Thyroid gland (tissue), 4 donors: ENCODE measurements at regions not wholly inside any gene's neighbourhood (a gene's known extent, or its start where the extent isn't known, plus 50 kb on each side); places are given as distances from the start of the nearest gene placed in this dataset.

Source experiments
- DNase-seq, 2 donors: peaks; one replicate each; pipeline ENCODE4 v3.0.0-alpha.2; 2019
- H3K27ac ChIP-seq, 3 donors: fragments of 200-600 bp; sonication (generic); 1 replicate in 2 of 3; 2 replicates in 1 of 3; pipeline ENCODE4 v1.5.1; 2016 to 2019; ENCODE audit warnings: mild to moderate bottlenecking in 1 of 3, moderate library complexity in 1 of 3
- H3K27me3 ChIP-seq: fragments of 200-600 bp; sonication (generic); one replicate; pipeline ENCODE4 v1.5.1; 2019
- H3K36me3 ChIP-seq, 2 donors: fragments of 200-600 bp; sonication (generic); one replicate each; pipeline ENCODE4 v1.5.1; 2016 to 2019
- H3K4me1 ChIP-seq, 2 donors: fragments of 200-600 bp; sonication (generic); one replicate each; pipeline ENCODE4 v1.5.1; 2017 to 2019
- H3K4me3 ChIP-seq, 3 donors: fragments of 200-600 bp; sonication (generic); replicated peaks in 1 of 3; 1 replicate in 2 of 3; 2 replicates in 1 of 3; pipeline ENCODE4 v1.5.1; 2016; ENCODE audit warnings: mild to moderate bottlenecking in 1 of 3
- H3K9me3 ChIP-seq: fragments of 200-600 bp; sonication (generic); one replicate; pipeline ENCODE4 v1.5.1; 2017
- CTCF ChIP-seq, 6 experiments: fragments of 200-600 bp in 3 of 6; fragments of 450-650 bp in 3 of 6; sonication (generic) in 3 of 6; IDR thresholded peaks; one replicate each; pipeline ENCODE4 v1.5.1; 2016 to 2019; ENCODE audit warnings: antibody characterized with exemption in 6 of 6, mild to moderate bottlenecking in 2 of 6, inconsistent platforms in 1 of 6, moderate library complexity in 1 of 6
- POLR2A ChIP-seq, 2 donors: fragments of 450-650 bp; IDR thresholded peaks; one replicate each; pipeline ENCODE4 v1.6.1; 2017; ENCODE audit warnings: antibody characterized with exemption in 2 of 2, mild to moderate bottlenecking in 2 of 2, moderate library complexity in 1 of 2
- WGBS, 2 donors: methylation state at CpG; one replicate each; pipeline ENCODE4 v1.1.5; 2017; 5-methylcytosine and 5-hydroxymethylcytosine counted together
- intact Hi-C: fragments of 100-400 bp; cut with DNase I; formaldehyde crosslinking; loops from one replicate; pipeline ENCODE4 v1.15.1; 2023

- 89 to 91% methylated on average over 4 of the region's 4 CpGs for WGBS, 2 donors
- Histone ChIP-seq H3K36me3 (no peaks in the 10 kb centered on the region), H3K9me3 (no peaks in the 10 kb centered on the region), H3K27ac (no peak overlapping the region), H3K4me1 (no peaks in the 10 kb centered on the region), H3K4me3 (no peak overlapping the region), H3K27me3 (no peaks in the 10 kb centered on the region)
- intact Hi-C loops = loop anchor here (2.0 kb wide), 1 partner anchor 20 kb away; no protein-coding TSS in a partner anchor
- no peak for DNase-seq
- no peak for TF ChIP-seq POLR2A (IDR thresholded peaks at IDR 0.05)
Observed at GRCh38 chr9:119924736-119925135, 555.5 kb upstream of the BRINP1 start.

GRCh38 chr9:119917175-119917574, 547.9 kb upstream of the BRINP1 start:
- no peak for TF ChIP-seq CTCF (IDR thresholded peaks at IDR 0.05)
- TF ChIP-seq POLR2A (IDR thresholded peaks at IDR 0.05) = no peak
- H3K27ac ChIP-seq = no peak overlapping the region
- no peaks in the 10 kb centered on the region for H3K9me3 ChIP-seq
- intact Hi-C loops = no loop called here
- no peaks in the 10 kb centered on the region for H3K36me3 ChIP-seq
- H3K4me1 ChIP-seq = no peaks in the 10 kb centered on the region
- 94 to 96% methylated on average over 5 of the region's 5 CpGs for WGBS, 2 donors
- no peak for DNase-seq
- H3K27me3 ChIP-seq = no peaks in the 10 kb centered on the region
- no peak overlapping the region for H3K4me3 ChIP-seq

- intact Hi-C loops = no loop called here
- Histone ChIP-seq H3K27me3 (no peaks in the 10 kb centered on the region), H3K4me1 (no peaks in the 10 kb centered on the region), H3K36me3 (no peaks in the 10 kb centered on the region), H3K27ac (no peak overlapping the region), H3K4me3 (no peak overlapping the region), H3K9me3 (no peaks in the 10 kb centered on the region)
- TF ChIP-seq POLR2A (IDR thresholded peaks at IDR 0.05) = no peak
- no peak for TF ChIP-seq CTCF (IDR thresholded peaks at IDR 0.05)
- WGBS, 2 donors = 83 to 86% methylated on average over 1 of the region's 1 CpG
- no peak for DNase-seq
Observed at GRCh38 chr9:119907056-119907455, 537.8 kb upstream of the BRINP1 start.

- Histone ChIP-seq H3K9me3 (no peaks in the 10 kb centered on the region), H3K27me3 (no peaks in the 10 kb centered on the region), H3K36me3 (no peaks in the 10 kb centered on the region), H3K4me3 (no peak overlapping the region), H3K27ac (no peak overlapping the region), H3K4me1 (no peaks in the 10 kb centered on the region)
- TF ChIP-seq POLR2A (IDR thresholded peaks at IDR 0.05) (no peak), CTCF (IDR thresholded peaks at IDR 0.05) (no peak)
- DNase-seq = no peak
- 67 to 85% methylated on average over 1 of the region's 1 CpG for WGBS, 2 donors
- intact Hi-C loops = loop anchor here (2.0 kb wide), 1 partner anchor 19 kb away; no protein-coding TSS in a partner anchor
Observed at GRCh38 chr9:119905724-119906123, 536.5 kb upstream of the BRINP1 start.

- Histone ChIP-seq H3K27me3 (no peaks in the 10 kb centered on the region), H3K27ac (no peak overlapping the region), H3K4me1 (no peaks in the 10 kb centered on the region), H3K36me3 (no peaks in the 10 kb centered on the region), H3K4me3 (no peak overlapping the region), H3K9me3 (no peaks in the 10 kb centered on the region)
- intact Hi-C loops = loop anchor here (2.0 kb wide), 1 partner anchor 21 kb away; no protein-coding TSS in a partner anchor
- TF ChIP-seq POLR2A (IDR thresholded peaks at IDR 0.05) = no peak
- TF ChIP-seq CTCF (IDR thresholded peaks at IDR 0.05) = no peak
- 85 to 87% methylated on average over 5 of the region's 5 CpGs for WGBS, 2 donors
- DNase-seq = no peak
Observed at GRCh38 chr9:119903851-119904250, 534.6 kb upstream of the BRINP1 start.

- 58 to 66% methylated on average over 4 of the region's 4 CpGs for WGBS, 2 donors
- Histone ChIP-seq H3K4me3 (no peak overlapping the region), H3K36me3 (no peaks in the 10 kb centered on the region), H3K9me3 (no peaks in the 10 kb centered on the region), H3K4me1 (no peaks in the 10 kb centered on the region), H3K27me3 (no peaks in the 10 kb centered on the region), H3K27ac (no peak overlapping the region)
- DNase-seq = no peak
- intact Hi-C loops = no loop called here
- TF ChIP-seq CTCF (IDR thresholded peaks at IDR 0.05) = no peak
- TF ChIP-seq POLR2A (IDR thresholded peaks at IDR 0.05) = no peak
Observed at GRCh38 chr9:119902611-119903010, 533.4 kb upstream of the BRINP1 start.
